Osteocyte (in vitro differentiated cells): ENCODE measurements at regions not wholly inside any gene's neighbourhood (a gene's known extent, or its start where the extent isn't known, plus 50 kb on each side); places are given as distances from the start of the nearest gene placed in this dataset.

Experiments used
- DNase-seq: peaks from one replicate; pipeline ENCODE4 v3.0.0; 2021; ENCODE audit warnings: mixed read lengths; ENCODE audit not compliant: unreplicated experiment; ENCODE audit errors: extremely low spot score
- H3K27ac Mint-ChIP-seq: one replicate; pipeline ENCODE4 v1.8.0; 2021; ENCODE audit warnings: mild to moderate bottlenecking, mixed read lengths; ENCODE audit not compliant: unreplicated experiment
- H3K27me3 Mint-ChIP-seq: one replicate; pipeline ENCODE4 v1.8.0; 2021; ENCODE audit warnings: mixed read lengths; ENCODE audit not compliant: unreplicated experiment
- H3K36me3 Mint-ChIP-seq: one replicate; pipeline ENCODE4 v1.8.0; 2021; ENCODE audit warnings: mixed read lengths; ENCODE audit not compliant: unreplicated experiment
- H3K4me1 Mint-ChIP-seq: one replicate; pipeline ENCODE4 v1.8.0; 2021; ENCODE audit warnings: mixed read lengths; ENCODE audit not compliant: unreplicated experiment
- H3K4me3 Mint-ChIP-seq: one replicate; pipeline ENCODE4 v1.8.0; 2021; ENCODE audit warnings: mild to moderate bottlenecking, moderate library complexity, mixed read lengths; ENCODE audit not compliant: unreplicated experiment
- H3K9me3 Mint-ChIP-seq: one replicate; pipeline ENCODE4 v1.8.0; 2021; ENCODE audit warnings: mixed read lengths; ENCODE audit not compliant: unreplicated experiment
- CTCF ChIP-seq: fragments of 200-600 bp; sonication (generic); IDR thresholded peaks from 2 replicates; pipeline ENCODE4 v1.5.0; 2021; ENCODE audit warnings: antibody characterized with exemption, mild to moderate bottlenecking, moderate library complexity

GRCh38 chr14:65256714-65257113 lies 154.4 kb upstream of the MAX start:
- H3K9me3 Mint-ChIP-seq, result peaks cover 4% of the 10 kb centered on the region
- no peak overlapping the region for H3K4me3 Mint-ChIP-seq
- no peak overlapping the region for H3K27ac Mint-ChIP-seq
- no peak for TF ChIP-seq CTCF
- no peak for DNase-seq
- no peaks in the 10 kb centered on the region for H3K27me3 Mint-ChIP-seq
- peaks cover 50% of the 10 kb centered on the region for H3K4me1 Mint-ChIP-seq
- no peaks in the 10 kb centered on the region for H3K36me3 Mint-ChIP-seq

GRCh38 chr14:65257425-65257824 lies 155.1 kb upstream of the FUT8 start:
- no peak for TF ChIP-seq CTCF

GRCh38 chr14:65258391-65258790 lies 154.1 kb upstream of the FUT8 start:
- no peak for DNase-seq
- Mint-ChIP-seq H3K9me3 (peaks cover 4% of the 10 kb centered on the region), H3K4me3 (no peak overlapping the region), H3K4me1 (peaks cover 48% of the 10 kb centered on the region), H3K27ac (peak overlapping the region; percentile 31), H3K27me3 (no peaks in the 10 kb centered on the region), H3K36me3 (no peaks in the 10 kb centered on the region)
- no peak for TF ChIP-seq CTCF

More at GRCh38 chr14:65257425-65257824, 155.1 kb upstream of the FUT8 start:
- Mint-ChIP-seq H3K36me3 (no peaks in the 10 kb centered on the region), H3K27me3 (no peaks in the 10 kb centered on the region), H3K27ac (no peak overlapping the region), H3K9me3 (peaks cover 4% of the 10 kb centered on the region), H3K4me3 (no peak overlapping the region), H3K4me1 (peaks cover 50% of the 10 kb centered on the region)
- no peak for DNase-seq

- Mint-ChIP-seq H3K36me3 (no peaks in the 10 kb centered on the region), H3K27me3 (no peaks in the 10 kb centered on the region), H3K4me1 (peaks cover 45% of the 10 kb centered on the region), H3K27ac (no peak overlapping the region), H3K4me3 (no peak overlapping the region), H3K9me3 (peaks cover 4% of the 10 kb centered on the region)
- TF ChIP-seq CTCF, result no peak
- no peak for DNase-seq
These were observed 153.5 kb upstream of the FUT8 start for GRCh38 chr14:65259000-65259399.

DNA sequence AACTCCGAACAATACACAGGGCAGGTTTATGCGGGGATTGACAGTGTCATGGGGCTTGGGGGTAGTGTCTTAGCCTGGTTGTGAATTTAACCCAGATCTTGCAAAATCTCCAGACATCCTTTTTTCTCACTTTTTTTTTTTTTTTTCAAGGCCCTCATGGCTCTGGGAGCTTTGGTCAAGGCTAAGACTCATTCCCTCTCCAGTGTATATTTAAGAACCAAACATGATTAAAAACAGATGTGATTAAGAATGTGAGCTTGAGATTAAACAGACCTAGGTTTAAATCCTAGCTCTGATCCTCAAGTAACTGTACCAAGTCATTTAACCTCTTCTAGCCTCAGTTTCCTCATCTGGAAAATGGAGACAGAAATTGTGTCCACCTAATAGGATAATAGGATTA lies 151.7 kb upstream of the FUT8 start:
- DNase-seq, result no peak
- H3K4me3 Mint-ChIP-seq, result no peak overlapping the region
- no peaks in the 10 kb centered on the region for H3K36me3 Mint-ChIP-seq
- peaks cover 4% of the 10 kb centered on the region for H3K9me3 Mint-ChIP-seq
- H3K4me1 Mint-ChIP-seq, result peaks cover 35% of the 10 kb centered on the region
- H3K27me3 Mint-ChIP-seq, result no peaks in the 10 kb centered on the region
- no peak for TF ChIP-seq CTCF
- no peak overlapping the region for H3K27ac Mint-ChIP-seq
